Sigmoid colon (tissue), 6 donors: ENCODE measurements at regions not wholly inside any gene's neighbourhood (a gene's known extent, or its start where the extent isn't known, plus 50 kb on each side); places are given as distances from the start of the nearest gene placed in this dataset.

Experiments
- DNase-seq: peaks from one replicate; pipeline ENCODE4 v3.0.0-alpha.2; 2019
- H3K27ac ChIP-seq, 4 donors: fragments of 200-600 bp; sonication (generic); one replicate each; pipeline ENCODE4 v1.5.1; 2016 to 2019; ENCODE audit warnings: mild to moderate bottlenecking in 1 of 4
- H3K27me3 ChIP-seq, 3 donors: fragments of 200-600 bp; sonication (generic); one replicate each; pipeline ENCODE4 v1.5.1; 2019; ENCODE audit warnings: mild to moderate bottlenecking in 1 of 3
- H3K36me3 ChIP-seq, 4 donors: fragments of 200-600 bp; sonication (generic); one replicate each; pipeline ENCODE4 v1.5.1; 2016 to 2019
- H3K4me1 ChIP-seq, 4 donors: fragments of 200-600 bp; sonication (generic); one replicate each; pipeline ENCODE4 v1.5.1; 2017 to 2019
- H3K4me3 ChIP-seq, 4 donors: fragments of 200-600 bp; sonication (generic); one replicate each; pipeline ENCODE4 v1.5.1; 2017 to 2019; ENCODE audit warnings: mild to moderate bottlenecking in 2 of 4, moderate library complexity in 1 of 4
- H3K9me3 ChIP-seq, 4 donors: fragments of 200-600 bp in 3 of 4; sonication (generic) in 3 of 4; one replicate each; pipeline versions ENCODE4 v1.5.1 to v1.6.1; 2013 to 2019
- CTCF ChIP-seq, 4 experiments: fragments of 450-650 bp in 3 of 4; fragments of 200-600 bp in 1 of 4; IDR thresholded peaks; one replicate each; pipeline ENCODE4 v1.5.1; 2016 to 2019; ENCODE audit warnings: antibody characterized with exemption in 4 of 4, mild to moderate bottlenecking in 3 of 4, moderate library complexity in 2 of 4
- EP300 ChIP-seq, 4 donors: sonication (generic); formaldehyde crosslinking; IDR thresholded peaks; one replicate each; pipeline ENCODE4 v1.6.1; 2017; ENCODE audit warnings: antibody characterized with exemption in 4 of 4
- POLR2A ChIP-seq, 2 donors: fragments of 450-650 bp; IDR thresholded peaks; one replicate each; pipeline ENCODE4 v1.6.1; 2016; ENCODE audit warnings: antibody characterized with exemption in 2 of 2, mild to moderate bottlenecking in 2 of 2, moderate library complexity in 2 of 2
- POLR2AphosphoS5 ChIP-seq, 4 donors: sonication (generic); formaldehyde crosslinking; IDR thresholded peaks; one replicate each; pipeline ENCODE4 v1.6.1; 2017; ENCODE audit warnings: antibody characterized with exemption in 4 of 4
- WGBS, 2 donors: extraction: QIAGEN DNeasy Blood & Tissue Kit; methylation state at CpG; one replicate each; pipeline ENCODE4 v1.1.7; 2013; 5-methylcytosine and 5-hydroxymethylcytosine counted together
- intact Hi-C: fragments of 100-400 bp; cut with DNase I; formaldehyde crosslinking; loops from one replicate; pipeline ENCODE4 v1.15.1; 2023
- donor health status: healthy with polysubstance abuse.
- donor health status: healthy.

GRCh38 chr2:240278661-240279060 is 138.2 kb upstream of the OTOS start:
- Histone ChIP-seq H3K4me3 (no peak overlapping the region), H3K27ac (no peak overlapping the region), H3K27me3 (no peaks in the 10 kb centered on the region), H3K36me3 (no peaks in the 10 kb centered on the region), H3K4me1 (no peaks in the 10 kb centered on the region), H3K9me3 (no peaks in the 10 kb centered on the region)
- no peak for TF ChIP-seq POLR2AphosphoS5 (IDR thresholded peaks at IDR 0.05)
- TF ChIP-seq CTCF (IDR thresholded peaks at IDR 0.05): no peak
- TF ChIP-seq POLR2A (IDR thresholded peaks at IDR 0.05): no peak
- TF ChIP-seq EP300 (IDR thresholded peaks at IDR 0.05): no peak
- intact Hi-C loops: no loop called here
- no peak for DNase-seq

GRCh38 chr2:240280621-240281020 is 140.2 kb upstream of the OTOS start:
- Histone ChIP-seq H3K36me3 (no peaks in the 10 kb centered on the region), H3K27ac (no peak overlapping the region), H3K9me3 (no peaks in the 10 kb centered on the region), H3K4me1 (no peaks in the 10 kb centered on the region), H3K4me3 (no peak overlapping the region), H3K27me3 (no peaks in the 10 kb centered on the region)
- intact Hi-C loops: no loop called here
- DNase-seq: no peak
- TF ChIP-seq POLR2A (IDR thresholded peaks at IDR 0.05) (no peak), CTCF (IDR thresholded peaks at IDR 0.05) (no peak), EP300 (IDR thresholded peaks at IDR 0.05) (no peak), POLR2AphosphoS5 (IDR thresholded peaks at IDR 0.05) (no peak)
- WGBS, 2 donors: 8 to 42% methylated on average over 2 of the region's 2 CpGs

GRCh38 chr2:240284503-240285259 is 144.2 kb upstream of the OTOS start:
- no peak for DNase-seq
- Histone ChIP-seq H3K27ac (no peak overlapping the region), H3K36me3 (no peaks in the 10 kb centered on the region), H3K9me3 (no peaks in the 10 kb centered on the region), H3K4me3 (no peak overlapping the region), H3K27me3 (no peaks in the 10 kb centered on the region), H3K4me1 (no peaks in the 10 kb centered on the region)
- WGBS, 2 donors: 83 to 88% methylated on average over 13 of the region's 13 CpGs
- intact Hi-C loops: no loop called here
- TF ChIP-seq CTCF (IDR thresholded peaks at IDR 0.05) (no peak), POLR2A (IDR thresholded peaks at IDR 0.05) (no peak), EP300 (IDR thresholded peaks at IDR 0.05) (no peak), POLR2AphosphoS5 (IDR thresholded peaks at IDR 0.05) (no peak)

GRCh38 chr2:240285725-240286124 is 145.3 kb upstream of the OTOS start:
- H3K36me3 ChIP-seq: no peaks in the 10 kb centered on the region
- no peaks in the 10 kb centered on the region for H3K9me3 ChIP-seq
- TF ChIP-seq POLR2A (IDR thresholded peaks at IDR 0.05): no peak
- no peak for TF ChIP-seq EP300 (IDR thresholded peaks at IDR 0.05)
- no peak for TF ChIP-seq POLR2AphosphoS5 (IDR thresholded peaks at IDR 0.05)
- no peak for TF ChIP-seq CTCF (IDR thresholded peaks at IDR 0.05)
- 78 to 82% methylated on average over 4 of the region's 4 CpGs for WGBS, 2 donors
- no peaks in the 10 kb centered on the region for H3K4me1 ChIP-seq
- H3K27me3 ChIP-seq: no peaks in the 10 kb centered on the region
- intact Hi-C loops: no loop called here
- DNase-seq: no peak
- no peak overlapping the region for H3K27ac ChIP-seq
- no peak overlapping the region for H3K4me3 ChIP-seq

- H3K27ac ChIP-seq: no peak overlapping the region
- no peaks in the 10 kb centered on the region for H3K27me3 ChIP-seq
- WGBS, 2 donors: 69 to 80% methylated on average over 6 of the region's 6 CpGs
- no peaks in the 10 kb centered on the region for H3K9me3 ChIP-seq
- no peak for DNase-seq
- H3K4me3 ChIP-seq: no peak overlapping the region
- H3K36me3 ChIP-seq: no peaks in the 10 kb centered on the region
- no peaks in the 10 kb centered on the region for H3K4me1 ChIP-seq
- intact Hi-C loops: no loop called here
- TF ChIP-seq POLR2A (IDR thresholded peaks at IDR 0.05) (no peak), POLR2AphosphoS5 (IDR thresholded peaks at IDR 0.05) (no peak), EP300 (IDR thresholded peaks at IDR 0.05) (no peak)
These were observed 146.1 kb upstream of the OTOS start for GRCh38 chr2:240286596-240286995.
